Ovary (tissue), 7 donors: ENCODE measurements at regions not wholly inside any gene's neighbourhood (a gene's known extent, or its start where the extent isn't known, plus 50 kb on each side); places are given as distances from the start of the nearest gene placed in this dataset.

ENCODE experiments used
- DNase-seq, 5 donors: peaks; one replicate each; pipeline ENCODE4 v3.0.0-alpha.2; 2019 to 2020
- H3K27ac ChIP-seq, 2 donors: fragments of 200-600 bp; one replicate each; pipeline versions ENCODE4 v1.5.1 to v1.8.0; 2019 to 2022
- H3K27me3 ChIP-seq: fragments of 200-600 bp; one replicate; pipeline ENCODE4 v1.8.0; 2022
- H3K36me3 ChIP-seq: fragments of 200-600 bp; sonication (generic); one replicate; pipeline ENCODE4 v1.5.1; 2019
- H3K4me1 ChIP-seq: one replicate; pipeline ENCODE4 v1.8.1; 2013; ENCODE audit warnings: mild to moderate bottlenecking, moderate library complexity; ENCODE audit not compliant: insufficient read depth
- H3K4me3 ChIP-seq: fragments of 200-600 bp; sonication (generic); one replicate; pipeline ENCODE4 v1.5.1; 2017
- H3K9me3 ChIP-seq, 2 donors: fragments of 200-600 bp in 1 of 2; sonication (generic) in 1 of 2; one replicate each; pipeline versions ENCODE4 v1.5.1 to v1.8.1; 2013 to 2019; ENCODE audit warnings: mild to moderate bottlenecking in 1 of 2, moderate library complexity in 1 of 2
- CTCF ChIP-seq, 3 donors: fragments of 450-650 bp in 2 of 3; fragments of 200-600 bp in 1 of 3; IDR thresholded peaks; one replicate each; pipeline versions ENCODE4 v1.5.1 to v1.8.0; 2016 to 2022; ENCODE audit warnings: antibody characterized with exemption in 3 of 3, mild to moderate bottlenecking in 1 of 3
- EP300 ChIP-seq: sonication (generic); formaldehyde crosslinking; IDR thresholded peaks from one replicate; pipeline ENCODE4 v1.6.1; 2017; ENCODE audit warnings: antibody characterized with exemption
- POLR2A ChIP-seq: fragments of 450-650 bp; IDR thresholded peaks from one replicate; pipeline ENCODE4 v1.6.1; 2017; ENCODE audit warnings: antibody characterized with exemption, mild to moderate bottlenecking, moderate library complexity
- WGBS, 3 donors: extraction: QIAGEN DNeasy Blood & Tissue Kit in 1 of 3; methylation state at CpG; one replicate each; pipeline versions ENCODE4 v1.1.5 to v1.1.7; 2013 to 2017; 5-methylcytosine and 5-hydroxymethylcytosine counted together
- intact Hi-C, 4 donors: fragments of 100-400 bp; cut with DNase I; formaldehyde crosslinking; loops; one replicate each; pipeline versions ENCODE4 v1.11.0 to v1.15.1; 2022 to 2023
- donor health status: DM: no; HTN: no; CAD: no; lungs with moderate emphysema.
- donor health status: DM: no; HTN: no; CAD: no.
- donor health status: Bipolar disorder and iron deficiency.
- donor health status: DM: no; HTN: no; CAD: no.
- donor health status: DM: yes; HTN: yes; CAD: no.

- Histone ChIP-seq H3K9me3 (no peaks in the 10 kb centered on the region), H3K4me1 (no peaks in the 10 kb centered on the region), H3K27me3 (no peaks in the 10 kb centered on the region), H3K27ac (no peak overlapping the region), H3K4me3 (no peak overlapping the region), H3K36me3 (no peaks in the 10 kb centered on the region)
- 42 to 59% (median 50%) methylated on average over 2 of the region's 2 CpGs for WGBS, 3 donors
- no peak for TF ChIP-seq POLR2A
- no peak for TF ChIP-seq CTCF (IDR thresholded peaks at IDR 0.05)
- TF ChIP-seq EP300 = no peak
- DNase-seq = no peak
- intact Hi-C loops = no loop called here
Observed at GRCh38 chr10:90199093-90199492, 497.7 kb downstream of the KIF20B start.

GRCh38 chr10:90199513-90199912 lies 498.1 kb downstream of the KIF20B start:
- intact Hi-C loops = no loop called here
- no peak overlapping the region for H3K4me3 ChIP-seq
- H3K36me3 ChIP-seq = no peaks in the 10 kb centered on the region
- no peak for DNase-seq
- H3K4me1 ChIP-seq = no peaks in the 10 kb centered on the region
- H3K27me3 ChIP-seq = no peaks in the 10 kb centered on the region
- TF ChIP-seq EP300 (no peak), CTCF (IDR thresholded peaks at IDR 0.05) (no peak), POLR2A (no peak)
- H3K27ac ChIP-seq = no peak overlapping the region
- H3K9me3 ChIP-seq = no peaks in the 10 kb centered on the region

- intact Hi-C loops = no loop called here
- H3K9me3 ChIP-seq = no peaks in the 10 kb centered on the region
- DNase-seq = no peak
- no peaks in the 10 kb centered on the region for H3K4me1 ChIP-seq
- no peaks in the 10 kb centered on the region for H3K27me3 ChIP-seq
- 63 to 78% (median 68%) methylated on average over 6 of the region's 6 CpGs for WGBS, 3 donors
- no peak overlapping the region for H3K4me3 ChIP-seq
- H3K27ac ChIP-seq = no peak overlapping the region
- no peaks in the 10 kb centered on the region for H3K36me3 ChIP-seq
- TF ChIP-seq EP300 = no peak
- TF ChIP-seq POLR2A = no peak
- no peak for TF ChIP-seq CTCF (IDR thresholded peaks at IDR 0.05)
Observed at GRCh38 chr10:90204131-90204955, 503.0 kb downstream of the KIF20B start.

GRCh38 chr10:90204956-90205314 lies 503.5 kb downstream of the KIF20B start:
- Histone ChIP-seq H3K27ac (no peak overlapping the region), H3K9me3 (no peaks in the 10 kb centered on the region), H3K27me3 (no peaks in the 10 kb centered on the region), H3K4me1 (no peaks in the 10 kb centered on the region), H3K36me3 (no peaks in the 10 kb centered on the region), H3K4me3 (no peak overlapping the region)
- intact Hi-C loops = no loop called here
- no peak for TF ChIP-seq EP300
- TF ChIP-seq CTCF (IDR thresholded peaks at IDR 0.05) = no peak
- TF ChIP-seq POLR2A = no peak
- no peak for DNase-seq
